NOMO-1 treated with DMSO at 0.1 percent for 48 hours (cell line): ENCODE measurements at regions not wholly inside any gene's neighbourhood (a gene's known extent, or its start where the extent isn't known, plus 50 kb on each side); places are given as distances from the start of the nearest gene placed in this dataset.
"Not testable (repeated sequence)": the region's sequence is repeated elsewhere in the genome, so short reads cannot be mapped to it uniquely, and the experiment has no call there.

Experiments used
- DNase-seq: peaks from one replicate; lab custom pipeline; 2025; ENCODE audit not compliant: unreplicated experiment; lab: John Stamatoyannopoulos, UW

- no peak for DNase-seq
Measured at GRCh38 chr4:1561286-1561990, 122.7 kb downstream of the FAM53A start.

DNA sequence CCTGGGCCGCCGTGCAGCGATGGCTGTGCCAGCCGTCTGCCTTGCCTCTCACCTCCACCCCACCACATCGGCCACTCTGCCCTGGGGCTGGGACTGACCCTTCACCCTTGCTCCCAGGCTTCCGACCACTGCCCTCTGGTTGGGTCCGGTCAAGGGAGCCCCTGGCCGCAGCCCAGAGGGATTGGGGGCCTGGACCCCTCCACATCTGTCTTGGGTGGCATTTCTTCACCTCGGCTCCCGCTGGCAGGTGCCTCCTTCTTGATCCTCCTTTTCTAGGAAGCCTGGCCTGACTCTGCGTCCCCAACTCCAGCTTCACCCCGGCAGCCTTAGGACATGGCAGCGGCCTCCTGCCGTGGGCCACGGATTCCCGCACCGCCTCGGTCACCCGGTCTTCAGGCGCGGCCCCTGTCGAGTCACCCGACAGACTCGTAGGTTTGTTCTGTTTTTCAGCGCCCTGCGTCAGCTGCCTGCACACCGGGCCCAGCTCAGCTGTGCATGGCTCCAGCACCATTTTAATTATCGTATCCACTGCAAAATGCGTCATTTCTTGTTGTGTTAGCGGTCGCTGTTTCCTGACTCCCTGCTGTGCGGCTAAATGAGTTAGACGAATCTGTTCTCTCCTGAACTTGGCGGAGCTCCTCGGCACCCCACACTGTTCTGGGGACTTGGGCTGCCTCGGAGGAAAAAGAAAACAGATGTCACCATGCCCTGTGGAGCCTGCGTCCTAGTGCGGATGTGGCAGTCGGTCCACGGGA, 124.0 kb downstream of the FAM53A start:
- no peak for DNase-seq

DNA sequence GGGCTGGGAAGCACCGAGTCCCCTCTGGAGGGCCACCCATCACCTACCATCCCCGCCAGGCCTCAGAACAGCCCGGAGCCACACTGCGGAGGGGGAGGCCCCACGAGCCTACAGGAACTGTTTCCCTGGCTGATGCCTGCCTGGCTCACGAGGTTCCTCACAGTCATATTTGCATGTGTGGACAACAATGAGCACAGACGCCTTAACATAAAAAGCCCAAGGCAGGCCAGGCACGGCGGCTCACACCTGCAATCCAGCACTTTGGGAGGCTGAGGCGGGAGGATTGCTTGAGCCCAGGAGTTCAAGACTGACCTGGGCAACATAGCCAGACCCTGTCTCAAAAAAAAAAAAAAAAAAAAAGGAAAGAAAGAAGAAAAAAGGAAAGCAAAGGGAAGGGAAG, 125.9 kb downstream of the FAM53A start:
- no peak for DNase-seq

DNA sequence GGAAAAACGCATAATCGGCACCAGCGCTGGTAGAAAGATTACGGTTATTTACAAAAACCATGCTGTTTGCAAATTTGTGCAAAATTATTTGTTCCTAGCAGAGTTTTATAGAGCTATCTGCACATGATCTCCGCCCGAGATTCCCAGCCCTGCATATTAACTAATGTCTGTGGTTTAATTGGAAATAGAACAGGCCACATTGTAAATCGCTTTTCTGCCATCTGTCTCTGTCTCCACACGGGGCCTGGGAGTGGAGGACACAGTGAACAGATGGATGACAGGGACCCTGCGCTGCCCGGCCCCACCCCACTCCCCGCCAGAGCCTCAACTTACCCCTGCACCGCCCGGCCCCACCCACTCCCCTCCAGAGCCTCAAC, 126.9 kb downstream of the FAM53A start:
- DNase-seq, result no peak

DNA sequence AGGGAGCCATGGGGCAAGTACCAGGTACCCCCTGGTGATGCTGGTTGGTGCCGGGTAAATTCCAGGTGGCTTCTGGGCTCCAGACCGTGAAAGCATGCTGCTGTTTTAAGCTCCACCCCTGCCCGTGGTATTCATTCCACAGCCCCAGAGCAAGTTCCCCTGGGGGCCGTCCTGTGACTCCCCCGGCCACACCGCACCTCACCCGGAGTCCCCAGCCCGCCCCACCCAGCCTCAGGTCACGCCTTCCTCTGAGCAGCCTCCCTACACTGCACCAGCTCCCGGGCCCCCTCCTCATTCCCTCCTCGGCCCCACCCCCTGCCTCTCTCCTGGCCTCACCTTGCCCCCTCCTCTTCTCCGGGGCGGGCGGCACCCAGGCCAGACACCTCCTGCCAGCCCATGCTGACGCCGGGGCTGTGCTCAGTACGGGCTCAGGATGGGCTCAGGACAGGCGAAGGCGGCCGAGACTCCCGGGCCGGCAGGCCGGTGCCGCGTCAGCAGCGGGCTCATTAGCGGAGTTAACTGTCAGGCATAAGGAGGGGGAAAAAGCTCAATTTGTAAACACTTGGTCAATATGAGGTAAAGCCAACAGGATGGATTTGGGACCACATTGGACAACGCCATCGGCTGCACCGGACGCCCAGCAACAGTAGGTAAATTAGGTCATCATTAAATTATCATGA, 127.4 kb downstream of the FAM53A start:
- no peak for DNase-seq

DNA sequence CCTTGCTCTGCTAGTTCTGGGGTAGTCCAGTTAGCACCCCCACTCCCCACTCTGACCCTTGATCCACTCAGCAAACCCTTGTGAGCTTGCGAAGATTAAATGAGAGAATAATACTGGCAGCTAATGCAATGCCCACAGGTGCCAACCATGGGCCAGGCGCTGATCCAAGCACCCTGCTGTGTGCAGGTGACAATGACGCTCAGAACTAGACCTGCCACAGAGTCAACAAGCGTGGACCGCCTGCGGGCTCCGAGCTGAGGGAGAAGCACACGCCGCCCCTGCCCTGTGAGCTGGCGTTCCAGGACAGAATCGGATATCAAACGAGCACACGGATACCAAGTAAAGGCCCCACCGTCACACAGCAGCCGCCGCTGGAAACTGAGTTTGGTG, 129.2 kb downstream of the FAM53A start:
- no peak for DNase-seq

DNA sequence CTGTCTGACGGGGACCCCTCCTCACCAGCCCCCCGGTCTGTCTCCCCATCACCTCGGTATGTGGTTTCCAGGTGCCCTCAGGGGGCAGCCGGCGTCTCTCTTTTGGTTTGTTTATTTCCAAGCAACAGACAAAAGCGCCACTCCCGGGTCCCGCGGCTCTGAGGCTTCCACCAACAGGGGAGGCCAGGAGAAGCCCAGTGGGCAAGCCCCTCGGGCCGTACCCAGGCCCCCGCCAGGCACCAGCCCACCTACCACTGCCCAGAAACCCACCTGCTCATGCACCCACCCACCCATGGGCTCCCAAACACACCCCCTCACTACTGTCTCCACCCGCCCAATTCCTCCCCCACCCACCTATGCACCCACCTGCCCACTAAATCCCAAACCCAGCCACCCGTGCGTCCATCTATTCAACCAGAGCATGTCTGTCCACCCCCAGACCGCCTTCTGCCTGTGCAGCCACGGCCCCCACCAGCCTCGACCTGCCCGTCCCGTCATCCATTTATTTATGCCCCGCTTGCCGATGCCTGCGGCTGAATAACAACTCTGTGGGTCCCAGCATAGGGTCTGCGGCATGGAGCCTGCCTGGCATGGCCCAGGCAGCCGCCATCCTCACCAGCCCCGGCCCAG, 129.8 kb downstream of the FAM53A start:
- DNase-seq, result no peak

- DNase-seq, result no peak
Measured at GRCh38 chr4:1553365-1553764, 130.7 kb downstream of the FAM53A start.

- DNase-seq, result no peak
Measured at GRCh38 chr4:1552451-1552850, 131.7 kb downstream of the FAM53A start.

GRCh38 chr4:1551211-1551610, 132.9 kb downstream of the FAM53A start:
- DNase-seq, result no peak

DNA sequence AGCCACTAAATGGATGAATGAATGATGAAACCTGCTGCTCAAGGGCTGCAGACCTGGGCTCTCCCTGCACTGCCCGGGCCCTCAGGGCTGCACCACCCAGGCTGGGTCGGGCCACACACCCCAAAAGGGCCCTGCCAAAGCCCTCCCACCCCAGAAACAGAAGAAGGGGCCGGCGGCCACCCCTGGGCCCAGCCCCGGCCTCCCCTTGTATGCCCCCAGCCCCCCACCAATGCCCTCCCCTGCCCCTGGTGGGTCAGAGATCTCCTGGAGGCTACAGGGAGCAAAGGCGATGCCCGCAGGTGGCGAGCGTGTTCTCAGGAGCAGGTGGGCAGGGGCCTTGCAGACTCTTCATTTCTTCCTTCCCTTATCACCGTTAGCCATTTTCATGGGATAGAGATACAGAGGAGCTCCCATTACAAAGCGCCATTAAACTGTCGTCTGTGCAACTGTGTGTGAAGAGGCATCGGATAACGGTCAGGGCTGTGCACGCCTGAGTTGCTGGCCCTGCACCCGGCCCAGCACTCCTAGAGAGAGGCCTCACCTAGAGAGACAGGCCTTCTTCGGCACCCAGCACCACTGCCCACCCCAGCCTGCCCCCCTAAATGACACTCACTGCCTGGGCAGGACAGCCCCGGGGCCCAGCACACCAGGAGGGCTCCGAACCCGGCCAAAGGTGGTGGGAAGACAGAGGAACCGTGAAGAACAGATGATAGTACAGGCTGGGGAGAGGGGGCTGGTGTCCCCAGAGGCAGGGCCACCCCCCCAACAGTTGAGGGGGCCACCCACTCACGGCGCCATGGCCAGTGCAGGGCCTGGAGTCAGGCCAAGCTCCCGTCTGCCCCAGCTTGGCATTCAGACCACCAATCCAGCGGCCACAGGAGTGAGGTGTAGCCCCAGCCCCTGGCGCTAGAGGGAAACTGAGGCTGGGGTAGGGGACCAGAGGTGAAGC, 133.7 kb downstream of the FAM53A start:
- DNase-seq, result no peak

GRCh38 chr4:1549638-1550035, 134.5 kb downstream of the FAM53A start:
- no peak for DNase-seq

GRCh38 chr4:1548827-1549637, 135.1 kb downstream of the FAM53A start:
- peak; percentile 1 for DNase-seq

GRCh38 chr4:1547856-1548826, 136.0 kb downstream of the FAM53A start:
- no peak for DNase-seq

DNA sequence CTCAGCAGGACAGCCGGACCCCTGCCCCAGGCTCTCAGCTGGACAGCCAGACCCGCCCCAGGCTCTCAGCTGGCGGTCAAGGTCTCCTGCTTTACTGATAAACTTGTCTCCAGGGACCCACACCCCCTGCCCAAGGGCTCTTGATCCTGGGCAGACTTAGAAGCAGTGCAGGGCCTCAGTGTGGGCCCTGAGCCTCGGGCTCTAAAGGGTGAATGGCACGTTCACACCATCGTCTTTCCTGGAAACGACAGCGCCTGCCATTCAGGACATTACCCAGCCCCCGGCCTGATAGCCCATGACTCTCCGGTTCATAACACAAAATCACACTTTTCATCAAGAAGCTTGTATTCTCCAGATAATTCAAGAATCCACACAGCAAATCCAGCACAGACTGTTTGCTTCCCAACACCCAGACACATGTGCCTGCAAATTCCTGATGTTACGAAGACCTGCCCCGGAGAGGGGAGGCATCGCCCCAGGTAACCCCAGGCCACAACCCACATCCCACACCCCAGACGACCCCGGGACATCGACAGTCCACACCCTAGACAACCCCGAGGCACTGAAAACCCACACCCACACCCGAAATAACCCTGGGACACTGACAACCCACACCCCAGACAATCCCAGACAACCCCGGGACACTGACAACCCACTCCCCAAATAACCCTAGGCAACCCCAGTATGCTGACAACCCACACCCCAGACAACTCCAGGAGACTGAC, 136.8 kb downstream of the FAM53A start:
- no peak for DNase-seq

DNA sequence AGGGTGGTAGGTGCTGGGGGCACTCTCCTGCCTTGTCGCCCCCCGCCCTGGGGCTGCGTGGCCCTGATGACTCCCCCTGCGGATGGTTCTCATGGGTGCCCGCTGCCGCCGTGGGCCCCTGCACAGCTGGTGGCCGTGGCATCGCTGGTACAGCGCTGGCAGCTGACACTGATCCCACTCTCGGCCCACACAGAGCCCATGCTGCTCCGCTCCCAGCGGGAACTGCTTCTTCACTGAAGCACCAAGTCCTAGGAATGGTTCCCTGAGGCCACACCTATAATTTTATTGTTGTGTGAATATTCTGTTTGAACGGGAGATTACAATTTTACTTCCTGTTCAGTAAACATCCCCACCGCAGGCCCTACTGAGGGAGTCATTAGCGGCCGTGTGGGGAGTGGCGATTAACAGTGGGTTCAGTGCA, 138.6 kb upstream of the NKX1-1 start:
- DNase-seq, result peak; percentile 8

DNA sequence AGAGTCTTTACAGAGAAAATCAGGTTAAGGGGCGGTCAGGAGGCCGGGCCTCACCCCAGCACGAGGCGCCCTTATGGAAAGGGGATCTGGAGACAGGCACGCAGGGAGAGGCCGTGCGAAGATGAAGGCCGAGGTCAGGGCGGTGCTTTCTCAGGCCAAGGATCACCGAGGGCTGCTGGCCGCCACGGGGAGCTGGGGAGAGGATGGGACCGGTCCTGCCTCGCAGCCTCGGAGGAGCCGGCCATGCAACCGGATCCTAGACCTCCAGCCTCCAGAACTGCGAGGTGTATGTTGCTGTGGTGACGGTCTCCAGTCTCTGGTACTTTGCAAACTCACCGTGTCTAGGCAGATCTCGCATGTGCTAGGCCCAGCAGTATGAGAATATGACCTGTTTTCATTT, 138.2 kb upstream of the NKX1-1 start:
- DNase-seq, result not testable (repeated sequence)

DNA sequence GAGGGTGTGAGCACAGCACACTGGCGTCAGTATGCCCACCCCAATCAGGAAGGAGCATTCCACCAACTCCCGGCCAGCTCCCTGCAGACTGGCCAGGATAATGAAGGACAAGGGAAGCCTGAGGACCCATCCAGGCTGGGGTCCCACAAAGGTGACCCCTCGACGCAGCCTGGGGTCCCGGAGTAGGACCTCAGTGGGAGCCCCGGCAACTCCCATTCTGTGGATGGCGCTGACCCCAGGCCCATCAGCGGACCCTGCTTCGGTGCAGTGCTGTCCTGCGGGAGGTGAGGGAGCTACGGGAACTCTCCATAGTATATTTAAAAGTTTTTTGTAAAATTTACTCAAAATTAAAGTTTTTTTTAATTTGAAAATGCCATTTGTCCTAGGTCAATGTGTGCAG, 137.7 kb upstream of the NKX1-1 start:
- no peak for DNase-seq
